SK-N-SH (cell line): ENCODE measurements at regions not wholly inside any gene's neighbourhood (a gene's known extent, or its start where the extent isn't known, plus 50 kb on each side); places are given as distances from the start of the nearest gene placed in this dataset.

Source experiments
- CTCF ChIA-PET: fragments of 300-600, 350-600 bp; formaldehyde crosslinking; extraction: SDS; loops from one replicate; lab custom pipeline; 2021; lab: Yijun Ruan, JAX
- POLR2A ChIA-PET: fragments of 350-600 bp; sonication (Branson Sonifier 250); formaldehyde crosslinking; extraction: SDS; loops from one replicate; lab custom pipeline; 2020; ENCODE audit warnings: antibody characterized with exemption, inconsistent platforms; lab: Yijun Ruan, JAX
- DNase-seq: peaks from one replicate; pipeline ENCODE4 v3.0.0; 2012
- H2AFZ ChIP-seq: fragments of 200-600 bp; sonication (generic); 2 replicates; pipeline ENCODE4 v1.8.1; 2016; ENCODE audit warnings: antibody characterized with exemption, mild to moderate bottlenecking, low read depth
- H3F3A ChIP-seq: fragments of 200-600 bp; sonication (generic); replicated peaks from 2 replicates; pipeline ENCODE3; 2016; ENCODE audit warnings: antibody characterized with exemption, mild to moderate bottlenecking; ENCODE audit not compliant: insufficient read depth
- H3K27ac ChIP-seq, 2 experiments: fragments of 200-500 bp in 1 of 2; fragments of 200-600 bp in 1 of 2; sonication (Bioruptor generic) in 1 of 2; sonication (generic), shearing (Covaris generic) in 1 of 2; 2 replicates each; pipeline versions ENCODE4 v1.5.1 to v1.6.1; 2014 to 2016; ENCODE audit warnings: low read depth in 2 of 2, inconsistent platforms in 1 of 2, low read length in 1 of 2, mild to moderate bottlenecking in 1 of 2, mixed read lengths in 1 of 2
- H3K27me3 ChIP-seq: fragments of 200-600 bp; sonication (generic), shearing (Covaris generic); 2 replicates; pipeline ENCODE4 v1.6.1; 2016; ENCODE audit warnings: mixed run types; ENCODE audit not compliant: insufficient read depth
- H3K36me3 ChIP-seq, 2 experiments: fragments of 200-500 bp in 1 of 2; fragments of 200-600 bp in 1 of 2; sonication (Bioruptor generic) in 1 of 2; sonication (generic) in 1 of 2; replicated peaks in 1 of 2; 2 replicates each; pipeline versions ENCODE3 to v1.5.1; 2014 to 2016; ENCODE audit warnings: low read length in 1 of 2, mild to moderate bottlenecking in 1 of 2; ENCODE audit not compliant: insufficient read depth in 2 of 2, control insufficient read depth in 1 of 2
- H3K4me1 ChIP-seq, 2 experiments: fragments of 200-500 bp in 1 of 2; fragments of 200-600 bp in 1 of 2; sonication (Bioruptor generic) in 1 of 2; sonication (generic), shearing (Covaris generic) in 1 of 2; 2 replicates each; pipeline versions ENCODE4 v1.5.1 to v1.6.1; 2014 to 2016; ENCODE audit warnings: low read depth in 1 of 2, low read length in 1 of 2, mixed run types in 1 of 2; ENCODE audit not compliant: insufficient read depth in 2 of 2, control insufficient read depth in 1 of 2
- H3K4me2 ChIP-seq: fragments of 200-600 bp; sonication (generic), shearing (Covaris generic); 2 replicates; pipeline ENCODE4 v1.6.1; 2017; ENCODE audit warnings: mixed run types
- H3K4me3 ChIP-seq, 2 experiments: fragments of 200-500 bp in 1 of 2; fragments of 200-600 bp in 1 of 2; sonication (Bioruptor generic) in 1 of 2; sonication (generic), shearing (Covaris generic) in 1 of 2; 2 replicates each; pipeline versions ENCODE4 v1.5.1 to v1.8.1; 2014 to 2016; ENCODE audit warnings: low read depth in 2 of 2, inconsistent platforms in 1 of 2, low read length in 1 of 2, mild to moderate bottlenecking in 1 of 2, mixed read lengths in 1 of 2, moderate library complexity in 1 of 2
- H3K79me2 ChIP-seq: fragments of 200-600 bp; sonication (generic); 2 replicates; pipeline ENCODE4 v1.8.1; 2017; ENCODE audit warnings: mild to moderate bottlenecking; ENCODE audit not compliant: insufficient read depth
- H3K9ac ChIP-seq: fragments of 200-600 bp; sonication (generic); 2 replicates; pipeline ENCODE4 v1.6.1; 2017; ENCODE audit warnings: mixed run types
- H3K9me2 ChIP-seq: fragments of 200-600 bp; sonication (generic); 2 replicates; pipeline ENCODE4 v1.6.1; 2017; ENCODE audit warnings: mixed run types
- H3K9me3 ChIP-seq: fragments of 200-600 bp; sonication (generic); 2 replicates; pipeline ENCODE4 v1.6.1; 2017; ENCODE audit warnings: mixed run types, mild to moderate bottlenecking, moderate library complexity
- H4K20me1 ChIP-seq: fragments of 200-600 bp; sonication (generic); 2 replicates; pipeline ENCODE4 v1.6.1; 2017; ENCODE audit warnings: mild to moderate bottlenecking, mixed run types; ENCODE audit not compliant: insufficient read depth
- CTCF ChIP-seq: fragments of 200-600 bp; sonication (generic); IDR thresholded peaks from 2 replicates; pipeline ENCODE4 v1.6.1; 2017; ENCODE audit warnings: antibody characterized with exemption, mild to moderate bottlenecking, moderate library complexity
- EP300 ChIP-seq, 2 experiments: IDR thresholded peaks; 2 replicates each; pipeline versions ENCODE4 v1.4.0 to v1.6.1; 2012; ENCODE audit warnings: borderline replicate concordance in 1 of 2, low read depth in 1 of 2, low read length in 1 of 2
- FOSL2 ChIP-seq: IDR thresholded peaks from 2 replicates; pipeline ENCODE4 v1.4.0; 2012; ENCODE audit warnings: low read depth, mild to moderate bottlenecking, moderate library complexity, borderline replicate concordance
- FOXJ3 ChIP-seq: sonication (generic); formaldehyde crosslinking; IDR thresholded peaks from 2 replicates; pipeline ENCODE4 v1.5.1; 2020; ENCODE audit warnings: mild to moderate bottlenecking, missing genetic modification reagents
- GABPA ChIP-seq: IDR thresholded peaks from 2 replicates; pipeline ENCODE4 v1.4.0; 2012; ENCODE audit warnings: low read depth, mild to moderate bottlenecking
- GATA2 ChIP-seq: sonication (generic); formaldehyde crosslinking; IDR thresholded peaks from 2 replicates; pipeline ENCODE4 v1.5.0; 2020; ENCODE audit warnings: mild to moderate bottlenecking, missing genetic modification reagents
- IRF3 ChIP-seq: fragments of 150-350 bp; IDR thresholded peaks from 2 replicates; pipeline ENCODE4 v1.6.1; 2016; ENCODE audit warnings: mild to moderate bottlenecking, low read depth, low read length
- JUND ChIP-seq: IDR thresholded peaks from 2 replicates; pipeline ENCODE4 v1.4.0; 2012
- MAX ChIP-seq: IDR thresholded peaks from 2 replicates; pipeline ENCODE4 v1.4.0; 2012; ENCODE audit warnings: low read depth
- MXI1 ChIP-seq: IDR thresholded peaks from 2 replicates; pipeline ENCODE4 v1.6.1; 2012; ENCODE audit warnings: mild to moderate bottlenecking, low read depth, low read length, improper control_type of control experiment
- NFIC ChIP-seq: IDR thresholded peaks from 2 replicates; pipeline ENCODE4 v1.4.0; 2012; ENCODE audit warnings: borderline replicate concordance
- POLR2AphosphoS5 ChIP-seq: IDR thresholded peaks from 2 replicates; pipeline ENCODE4 v1.6.1; 2012; ENCODE audit warnings: low read depth, low read length
- RCOR1 ChIP-seq: fragments of 150-350 bp; IDR thresholded peaks from 2 replicates; pipeline ENCODE4 v1.6.1; 2017; ENCODE audit warnings: antibody characterized with exemption, low read length
- TAF1 ChIP-seq: IDR thresholded peaks from 2 replicates; pipeline ENCODE4 v1.6.1; 2012; ENCODE audit warnings: low read depth, mild to moderate bottlenecking, low read length, moderate library complexity, borderline replicate concordance
- TCF12 ChIP-seq: IDR thresholded peaks from 2 replicates; pipeline ENCODE4 v1.4.0; 2012
- USF1 ChIP-seq: IDR thresholded peaks from 2 replicates; pipeline ENCODE4 v1.4.0; 2012; ENCODE audit warnings: low read depth, borderline replicate concordance
- USF2 ChIP-seq: fragments of 150-350 bp; IDR thresholded peaks from 2 replicates; pipeline ENCODE4 v1.6.1; 2017; ENCODE audit warnings: antibody characterized with exemption, low read length, low read depth, borderline replicate concordance
- WGBS: methylation state at CpG from one replicate; pipeline ENCODE4 v1.1.6; 2017; ENCODE audit warnings: low lambda C conversion rate; 5-methylcytosine and 5-hydroxymethylcytosine counted together

- Histone ChIP-seq H2AFZ (no peak overlapping the region), H3K79me2 (no peaks in the 10 kb centered on the region), H3K9ac (no peak overlapping the region), H3K4me1 (peaks cover 0 to 6% of the 10 kb centered on the region in 2 experiments; a peak in 2 of 4 replicates), H3F3A (no peaks in the 10 kb centered on the region), H3K9me2 (no peaks in the 10 kb centered on the region), H3K9me3 (no peaks in the 10 kb centered on the region), H3K27ac (peak overlapping the region in 1 of 2 experiments; percentile 93; a peak in 2 of 4 replicates), H3K4me3 (no peak overlapping the region), H3K27me3 (no peaks in the 10 kb centered on the region), H4K20me1 (no peaks in the 10 kb centered on the region), H3K36me3 (no peaks in the 10 kb centered on the region), H3K4me2 (no peak overlapping the region)
- no peak for DNase-seq
- ChIA-PET CTCF (no interaction called here), POLR2A (no interaction called here)
- peak; percentile 44 for TF ChIP-seq TCF12
- TF ChIP-seq RCOR1, result peak; percentile 43; the same call in 1 of the 2 replicates
- no peak for TF ChIP-seq POLR2AphosphoS5
- TF ChIP-seq EP300 (IDR thresholded peaks at IDR 0.05; ENCODE audit: borderline replicate concordance in 1 of 2, low read depth in 1 of 2, low read length in 1 of 2), result peak; percentile 20 to 99; a peak in 3 of 4 replicates
- peak; percentile 65 for TF ChIP-seq GATA2 (CRISPR knock-in tag)
- TF ChIP-seq FOXJ3 (CRISPR knock-in tag), result peak; percentile 87
- TF ChIP-seq USF2, result no peak
- TF ChIP-seq USF1, result no peak
- no peak for TF ChIP-seq IRF3
- TF ChIP-seq MXI1, result peak; percentile 22; the same call in 1 of the 2 replicates
- 18% methylated on average over 2 of the region's 2 CpGs for WGBS
Measured at GRCh38 chr2:117684919-117685318, 129.6 kb upstream of the DDX18 start.

- 17% methylated on average over 1 of the region's 1 CpG for WGBS
- TF ChIP-seq MAX, result no peak
- no peak for TF ChIP-seq CTCF
- no peak for TF ChIP-seq FOSL2
- no peak for TF ChIP-seq JUND
- no peak for TF ChIP-seq IRF3
- TF ChIP-seq TAF1, result no peak
- no peak for TF ChIP-seq GABPA
- no peak for TF ChIP-seq USF1
- TF ChIP-seq TCF12, result no peak
- TF ChIP-seq NFIC, result no peak
- CTCF ChIA-PET, result interaction anchor here (0.6 to 1.1 kb wide), 2 partner anchors 83 to 216 kb away, joined by 3 read pairs; no protein-coding TSS in a partner anchor
Measured at GRCh38 chr2:117686699-117687098, 127.8 kb upstream of the DDX18 start.

More at GRCh38 chr2:117686699-117687098, 127.8 kb upstream of the DDX18 start:
- POLR2A ChIA-PET, result no interaction called here
- Histone ChIP-seq H3K4me1 (peaks cover 0 to 19% of the 10 kb centered on the region in 2 experiments; a peak in 2 of 4 replicates), H3K79me2 (no peaks in the 10 kb centered on the region), H4K20me1 (no peaks in the 10 kb centered on the region), H3K36me3 (no peaks in the 10 kb centered on the region), H3K9me3 (no peaks in the 10 kb centered on the region), H3F3A (no peaks in the 10 kb centered on the region), H3K27ac (peak overlapping the region in 1 of 2 experiments; percentile 93; a peak in 2 of 4 replicates), H3K4me3 (no peak overlapping the region), H3K9me2 (no peaks in the 10 kb centered on the region), H3K9ac (no peak overlapping the region), H3K4me2 (no peak overlapping the region), H3K27me3 (no peaks in the 10 kb centered on the region), H2AFZ (no peak overlapping the region)
- DNase-seq, result no peak
